C4-2B (cell line): ENCODE measurements at regions not wholly inside any gene's neighbourhood (a gene's known extent, or its start where the extent isn't known, plus 50 kb on each side); places are given as distances from the start of the nearest gene placed in this dataset.

Experiments
- CTCF ChIP-seq: fragments of 450-650 bp; conservative IDR thresholded peaks from 2 replicates; pipeline ENCODE4 v1.5.1; 2017; ENCODE audit warnings: mild to moderate bottlenecking
- ZFX ChIP-seq: fragments of 450-650 bp; IDR thresholded peaks from 2 replicates; pipeline ENCODE4 v1.6.1; 2017

DNA sequence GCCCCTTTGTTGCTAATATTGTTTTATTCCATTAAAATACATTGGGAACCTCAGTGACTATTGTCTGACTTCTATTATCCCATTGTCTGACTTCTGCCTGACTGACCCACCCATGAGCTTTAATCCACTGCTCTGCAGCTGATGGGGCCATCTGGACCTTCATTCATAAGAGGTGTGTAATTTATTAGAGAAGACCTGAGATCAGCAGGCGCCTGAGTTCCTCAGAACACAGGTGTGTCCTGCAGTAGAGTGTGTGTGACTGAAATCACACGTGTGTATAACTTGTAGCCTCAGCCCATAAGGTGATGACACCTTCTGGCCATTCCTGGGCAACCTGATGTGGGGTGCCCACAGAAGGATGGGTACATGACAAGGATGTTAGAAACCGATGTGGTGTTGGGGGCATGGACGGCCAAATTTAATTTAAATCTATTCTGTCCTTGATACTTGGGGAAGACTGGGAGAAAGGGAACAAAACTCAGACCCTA, 821.0 kb downstream of the TMEM121 start:
- no peak for TF ChIP-seq CTCF
- TF ChIP-seq ZFX, result no peak
